Muscle of leg (tissue), 3 donors: ENCODE measurements at regions not wholly inside any gene's neighbourhood (a gene's known extent, or its start where the extent isn't known, plus 50 kb on each side); places are given as distances from the start of the nearest gene placed in this dataset.
A peak's percentile ranks its signal among the peaks of the same experiment; 100 is the strongest.

Experiments used
- DNase-seq: peaks from one replicate; pipeline ENCODE4 v3.0.0; 2013
- H3K27ac ChIP-seq: one replicate; pipeline ENCODE4 v1.5.1; 2013; ENCODE audit warnings: mild to moderate bottlenecking, low read length, control low read depth
- H3K27me3 ChIP-seq: one replicate; pipeline ENCODE4 v1.6.1; 2013; ENCODE audit warnings: low read length; ENCODE audit not compliant: control insufficient read depth, insufficient read depth
- H3K36me3 ChIP-seq: one replicate; pipeline ENCODE4 v1.6.1; 2013; ENCODE audit warnings: low read length; ENCODE audit not compliant: control insufficient read depth, insufficient read depth
- H3K4me1 ChIP-seq: one replicate; pipeline ENCODE4 v1.6.1; 2013; ENCODE audit warnings: low read length; ENCODE audit not compliant: control insufficient read depth, insufficient read depth
- H3K4me3 ChIP-seq: one replicate; pipeline ENCODE4 v1.5.1; 2013; ENCODE audit warnings: low read length, control low read depth
- H3K9me3 ChIP-seq: replicated peaks from 2 replicates; pipeline ENCODE4 v1.6.1; 2013; ENCODE audit warnings: low read depth, low read length; ENCODE audit not compliant: control insufficient read depth
- WGBS: methylation state at CpG from one replicate; pipeline ENCODE4 v1.1.5; 2013; ENCODE audit warnings: missing lambda C conversion rate; ENCODE audit not compliant: insufficient coverage; 5-methylcytosine and 5-hydroxymethylcytosine counted together

DNA sequence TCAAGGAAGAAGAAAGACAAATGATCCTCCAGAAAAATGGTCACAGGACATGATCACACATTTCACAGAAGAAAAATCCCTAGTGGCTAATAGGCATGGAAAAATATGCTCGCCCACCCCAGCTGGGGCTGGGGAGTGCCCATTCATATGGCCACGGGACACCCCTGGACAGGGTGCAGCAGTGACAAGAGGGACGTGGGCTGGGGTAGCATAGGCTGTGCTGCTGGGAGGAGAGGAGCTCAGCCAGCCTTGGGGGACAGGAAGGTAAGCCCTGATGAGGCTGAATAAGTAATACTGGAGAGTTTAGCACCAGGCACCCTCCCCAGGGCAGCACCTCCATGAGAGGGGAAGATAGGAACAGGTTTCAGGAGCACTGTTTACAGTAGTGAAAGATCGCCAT, 254.9 kb upstream of the HS6ST1 start:
- Histone ChIP-seq H3K27ac (no peak overlapping the region), H3K36me3 (no peaks in the 10 kb centered on the region), H3K9me3 (no peaks in the 10 kb centered on the region), H3K4me1 (no peaks in the 10 kb centered on the region), H3K4me3 (no peak overlapping the region), H3K27me3 (no peaks in the 10 kb centered on the region)
- no peak for DNase-seq
- WGBS = 67% methylated on average over 3 of the region's 4 CpGs

DNA sequence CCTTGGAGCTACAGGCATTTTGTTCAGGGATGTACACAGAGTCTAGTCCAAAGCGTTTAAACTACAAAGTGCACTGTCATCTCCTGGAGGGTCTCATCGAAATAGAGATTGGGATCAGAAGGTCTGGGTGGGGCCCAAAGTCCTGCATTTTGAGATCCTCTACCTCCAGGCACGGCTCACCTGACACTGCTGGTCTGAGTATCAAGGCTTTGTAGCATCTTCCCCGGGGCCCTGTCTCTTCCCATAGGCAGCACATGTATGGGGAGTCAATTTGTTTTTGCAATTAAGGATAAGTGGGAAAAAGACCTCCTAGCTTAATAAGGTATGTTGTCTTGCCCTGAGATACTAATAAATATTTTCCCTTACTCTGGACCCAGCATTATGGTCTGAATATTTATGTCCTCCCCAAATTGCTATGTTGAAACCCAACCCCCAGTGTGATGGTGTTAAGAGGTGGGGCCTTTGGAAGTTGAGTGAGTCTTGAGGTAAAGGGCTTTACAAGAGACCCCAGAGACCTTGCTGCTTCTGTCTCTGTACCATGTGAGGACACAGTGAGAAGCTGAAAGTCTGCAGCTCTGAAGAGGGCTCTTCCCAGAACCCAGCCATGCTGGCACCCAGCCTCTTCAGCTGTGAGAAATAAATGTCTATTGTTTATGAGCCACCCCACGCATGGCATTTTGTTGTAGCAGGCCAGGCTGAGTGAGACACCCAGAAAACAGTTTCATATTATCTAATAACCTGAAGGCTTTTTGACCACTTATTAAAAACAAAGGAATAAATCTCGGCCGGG, 258.7 kb upstream of the HS6ST1 start:
- no peaks in the 10 kb centered on the region for H3K27me3 ChIP-seq
- no peak overlapping the region for H3K27ac ChIP-seq
- H3K4me1 ChIP-seq = no peaks in the 10 kb centered on the region
- 73% methylated on average over 3 of the region's 7 CpGs for WGBS
- no peaks in the 10 kb centered on the region for H3K36me3 ChIP-seq
- H3K9me3 ChIP-seq = no peaks in the 10 kb centered on the region
- no peak for DNase-seq
- H3K4me3 ChIP-seq = no peak overlapping the region

DNA sequence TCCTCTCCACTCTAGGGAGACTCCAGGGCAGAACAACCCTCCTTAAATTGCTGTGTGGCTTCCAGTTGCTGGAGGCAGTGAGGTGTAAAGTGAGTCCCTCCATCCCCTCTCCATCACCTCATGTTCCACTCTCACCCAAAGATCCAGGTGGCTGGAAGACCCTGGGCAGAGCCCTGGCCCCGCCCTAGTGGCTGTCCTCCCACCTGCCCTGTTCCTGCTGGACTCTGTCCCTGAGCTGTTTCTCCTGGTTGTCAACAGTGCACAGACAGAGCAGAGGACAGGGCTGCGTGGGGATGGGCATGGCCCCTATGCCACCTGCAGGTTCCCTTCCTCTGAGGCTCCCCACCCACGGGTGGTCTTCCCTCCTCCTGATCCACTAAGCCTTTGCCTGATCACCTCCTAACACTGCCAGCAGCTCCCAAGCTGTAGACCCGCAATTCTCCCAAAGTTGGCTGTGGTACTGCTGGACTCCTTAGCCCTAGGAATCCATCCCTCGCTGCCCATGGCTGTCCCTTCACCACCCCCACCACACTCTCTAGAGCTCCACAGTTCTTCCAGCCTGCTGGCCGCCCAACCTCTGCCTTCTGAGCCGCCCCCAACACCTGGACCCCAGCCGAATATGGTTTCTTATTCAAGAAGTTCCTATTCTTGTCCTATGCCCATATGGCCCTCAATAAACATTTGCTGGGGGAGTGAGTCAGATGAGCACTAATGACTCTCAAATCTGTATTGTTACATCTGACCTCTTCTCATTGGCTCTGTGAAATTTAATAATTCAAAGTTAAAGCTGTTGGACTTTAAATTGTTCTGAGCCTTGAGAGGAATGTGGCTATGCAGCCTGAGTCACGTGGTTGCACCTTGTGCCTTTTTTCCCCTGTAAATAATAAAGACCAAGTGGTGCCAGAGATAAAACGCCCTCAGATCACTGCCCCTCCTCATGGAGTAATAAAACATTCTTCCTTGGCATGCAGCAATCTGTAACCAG, 260.0 kb upstream of the HS6ST1 start:
- H3K27ac ChIP-seq = no peak overlapping the region
- no peaks in the 10 kb centered on the region for H3K9me3 ChIP-seq
- no peaks in the 10 kb centered on the region for H3K27me3 ChIP-seq
- no peaks in the 10 kb centered on the region for H3K36me3 ChIP-seq
- H3K4me3 ChIP-seq = no peak overlapping the region
- WGBS = 77% methylated on average over 6 of the region's 10 CpGs
- H3K4me1 ChIP-seq = no peaks in the 10 kb centered on the region
- no peak for DNase-seq

GRCh38 chr2:128579825-128580224, 261.2 kb upstream of the HS6ST1 start:
- H3K27ac ChIP-seq = no peak overlapping the region
- WGBS = 67% methylated on average over 1 of the region's 5 CpGs
- no peaks in the 10 kb centered on the region for H3K27me3 ChIP-seq
- no peak for DNase-seq
- no peaks in the 10 kb centered on the region for H3K9me3 ChIP-seq
- no peaks in the 10 kb centered on the region for H3K4me1 ChIP-seq
- H3K4me3 ChIP-seq = no peak overlapping the region
- no peaks in the 10 kb centered on the region for H3K36me3 ChIP-seq

GRCh38 chr2:128580988-128581848, 262.6 kb upstream of the HS6ST1 start:
- 84% methylated on average over 6 of the region's 6 CpGs for WGBS
- H3K4me1 ChIP-seq = no peaks in the 10 kb centered on the region
- DNase-seq = no peak
- H3K36me3 ChIP-seq = no peaks in the 10 kb centered on the region
- H3K4me3 ChIP-seq = no peak overlapping the region
- H3K9me3 ChIP-seq = no peaks in the 10 kb centered on the region
- H3K27ac ChIP-seq = no peak overlapping the region
- H3K27me3 ChIP-seq = no peaks in the 10 kb centered on the region

GRCh38 chr2:128581849-128582244, 263.2 kb upstream of the HS6ST1 start:
- Histone ChIP-seq H3K4me1 (no peaks in the 10 kb centered on the region), H3K9me3 (no peaks in the 10 kb centered on the region), H3K4me3 (no peak overlapping the region), H3K27ac (no peak overlapping the region), H3K36me3 (no peaks in the 10 kb centered on the region), H3K27me3 (no peaks in the 10 kb centered on the region)
- DNase-seq = no peak
- no CpG with 5 or more reads among the region's 2 CpGs for WGBS

DNA sequence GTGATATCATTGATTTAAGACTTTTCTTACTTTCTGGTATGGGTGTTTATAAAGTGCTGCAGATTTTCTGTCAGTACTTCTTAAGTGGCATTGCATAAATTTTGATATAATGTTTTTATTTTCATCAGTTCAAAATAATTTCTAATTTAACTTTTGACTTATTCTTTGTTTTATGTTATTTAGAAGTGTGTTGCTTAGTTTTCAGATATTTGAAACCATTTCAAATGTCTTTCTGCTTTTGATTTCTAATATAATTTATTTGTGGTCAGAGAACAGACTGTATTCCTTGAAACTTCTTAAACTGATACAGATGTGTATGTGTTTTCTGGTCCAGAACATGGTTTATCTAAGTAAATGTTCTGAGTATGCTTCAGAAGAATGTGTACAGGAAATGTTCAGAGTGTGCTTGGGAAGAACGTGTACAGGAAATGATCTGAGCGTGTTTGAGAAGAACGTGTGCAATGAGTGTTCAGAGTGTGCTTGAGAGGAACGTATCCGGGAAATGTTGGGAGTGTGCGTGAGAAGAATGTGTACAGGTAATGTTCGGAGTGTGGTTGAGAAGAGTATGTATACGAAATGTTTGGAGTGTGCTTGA, 265.7 kb upstream of the HS6ST1 start:
- Histone ChIP-seq H3K27ac (no peak overlapping the region), H3K27me3 (no peaks in the 10 kb centered on the region), H3K9me3 (no peaks in the 10 kb centered on the region), H3K4me3 (no peak overlapping the region), H3K4me1 (no peaks in the 10 kb centered on the region), H3K36me3 (no peaks in the 10 kb centered on the region)
- DNase-seq = peak; percentile 31
- WGBS = 61% methylated on average over 7 of the region's 8 CpGs

- Histone ChIP-seq H3K9me3 (no peaks in the 10 kb centered on the region), H3K36me3 (no peaks in the 10 kb centered on the region), H3K4me1 (no peaks in the 10 kb centered on the region), H3K27ac (no peak overlapping the region), H3K4me3 (no peak overlapping the region), H3K27me3 (no peaks in the 10 kb centered on the region)
- WGBS = no CpG with 5 or more reads among the region's 3 CpGs
- no peak for DNase-seq
Observed at GRCh38 chr2:128585706-128586105, 267.0 kb upstream of the HS6ST1 start.

DNA sequence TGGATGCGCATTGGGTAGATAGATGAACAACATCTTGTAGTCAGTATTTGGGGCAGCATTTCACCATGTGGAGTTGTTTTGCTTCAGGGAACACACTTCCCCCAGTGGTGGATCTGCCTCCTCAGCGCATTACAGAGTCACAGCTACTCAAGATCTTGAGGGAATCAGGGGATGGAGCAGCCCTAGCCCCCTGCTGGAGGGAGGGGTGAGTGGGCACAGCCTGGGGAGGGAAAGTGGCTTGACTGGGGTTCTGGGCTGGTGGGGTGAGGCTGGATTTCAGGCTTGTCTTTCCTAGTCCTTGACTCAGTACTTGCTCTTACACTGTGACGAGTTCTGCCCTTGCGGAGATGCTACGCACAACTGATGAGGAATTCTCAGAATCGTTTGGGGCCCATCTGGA, 271.0 kb upstream of the HS6ST1 start:
- peaks cover 26% of the 10 kb centered on the region for H3K4me1 ChIP-seq
- H3K27ac ChIP-seq = no peak overlapping the region
- no peaks in the 10 kb centered on the region for H3K36me3 ChIP-seq
- H3K27me3 ChIP-seq = no peaks in the 10 kb centered on the region
- WGBS = 100% methylated on average over 1 of the region's 6 CpGs
- no peaks in the 10 kb centered on the region for H3K9me3 ChIP-seq
- DNase-seq = no peak
- no peak overlapping the region for H3K4me3 ChIP-seq
